Stimulated activated CD8-positive, alpha-beta memory T cell treated with anti-CD3 and anti-CD28 coated beads, Interleukin-4, amount 100 ng/mL, for 48 hours (primary cell): ENCODE measurements at regions not wholly inside any gene's neighbourhood (a gene's known extent, or its start where the extent isn't known, plus 50 kb on each side); places are given as distances from the start of the nearest gene placed in this dataset.

Experiments used
- DNase-seq: peaks from one replicate; pipeline ENCODE4 v3.0.0-alpha.2; 2020

DNA sequence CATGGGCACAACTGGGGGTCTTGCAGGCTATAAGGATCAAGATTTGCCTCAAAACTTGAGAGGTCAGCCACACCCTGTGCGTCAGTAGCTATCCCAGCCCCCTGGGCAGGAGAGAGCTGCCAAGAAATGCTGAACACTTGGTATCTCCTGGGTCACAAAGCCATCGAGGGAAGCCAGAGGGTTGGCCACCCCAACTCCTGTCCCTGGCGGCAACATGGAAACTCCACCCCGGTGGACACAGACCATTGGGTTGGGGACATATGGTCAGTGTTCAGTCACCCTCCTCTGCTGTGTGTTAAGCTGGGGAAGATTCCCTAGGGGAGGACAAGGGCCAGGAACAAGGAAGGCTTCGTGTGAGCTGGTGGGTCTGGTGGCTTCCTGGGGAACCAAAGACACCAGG lies 140.6 kb downstream of the C5orf15 start:
- no peak for DNase-seq

DNA sequence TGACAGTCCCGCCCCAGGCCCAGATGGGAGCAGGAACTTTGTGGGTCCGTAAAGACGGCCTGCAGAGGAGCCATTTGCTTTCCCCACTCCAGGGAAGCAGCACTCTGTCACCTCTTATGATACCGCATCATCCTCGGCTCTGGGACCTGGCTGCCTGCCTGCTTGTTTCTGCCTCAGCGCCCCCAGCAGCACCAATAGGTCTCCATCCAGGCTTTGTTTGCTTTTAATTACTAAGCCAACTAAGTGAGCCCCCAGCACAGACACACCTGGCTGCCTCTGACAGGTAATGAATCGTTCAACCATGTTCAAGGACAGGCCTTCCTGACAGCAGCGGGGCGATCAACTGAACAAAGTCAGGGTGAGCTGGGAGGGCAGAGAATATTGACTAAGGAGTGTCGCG lies 141.4 kb downstream of the C5orf15 start:
- no peak for DNase-seq

DNA sequence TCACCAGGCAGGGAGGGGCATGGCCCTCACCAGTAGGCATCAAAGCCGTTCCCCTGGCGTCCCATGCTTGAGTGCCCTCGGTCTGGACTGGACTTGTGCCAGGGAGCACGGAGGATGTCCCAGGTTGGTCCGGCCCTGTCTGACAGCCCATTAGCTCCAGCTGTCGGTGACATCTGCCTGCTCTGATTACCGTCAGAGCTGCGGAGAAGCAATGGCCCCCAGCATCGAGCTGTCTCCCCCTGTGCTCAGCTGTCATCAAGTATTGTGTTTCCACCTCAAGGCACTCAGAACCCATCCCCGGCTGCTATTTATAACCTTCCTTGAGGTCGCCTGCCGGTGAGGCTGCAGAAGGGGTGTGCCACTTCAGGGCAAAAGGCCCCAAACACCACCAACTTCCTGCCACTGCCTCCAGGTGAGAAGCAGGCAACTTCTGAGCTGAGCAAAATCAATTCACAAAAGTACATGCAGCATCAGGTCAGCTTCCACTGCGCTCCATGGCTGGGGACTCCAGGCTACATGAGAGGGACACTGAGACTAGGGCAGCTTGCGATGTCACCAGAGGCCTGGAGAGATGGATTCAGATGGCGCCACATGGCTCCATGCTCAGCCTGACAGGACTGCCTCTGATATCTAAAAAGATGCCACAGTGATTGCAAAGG lies 142.7 kb downstream of the C5orf15 start:
- DNase-seq, result no peak

DNA sequence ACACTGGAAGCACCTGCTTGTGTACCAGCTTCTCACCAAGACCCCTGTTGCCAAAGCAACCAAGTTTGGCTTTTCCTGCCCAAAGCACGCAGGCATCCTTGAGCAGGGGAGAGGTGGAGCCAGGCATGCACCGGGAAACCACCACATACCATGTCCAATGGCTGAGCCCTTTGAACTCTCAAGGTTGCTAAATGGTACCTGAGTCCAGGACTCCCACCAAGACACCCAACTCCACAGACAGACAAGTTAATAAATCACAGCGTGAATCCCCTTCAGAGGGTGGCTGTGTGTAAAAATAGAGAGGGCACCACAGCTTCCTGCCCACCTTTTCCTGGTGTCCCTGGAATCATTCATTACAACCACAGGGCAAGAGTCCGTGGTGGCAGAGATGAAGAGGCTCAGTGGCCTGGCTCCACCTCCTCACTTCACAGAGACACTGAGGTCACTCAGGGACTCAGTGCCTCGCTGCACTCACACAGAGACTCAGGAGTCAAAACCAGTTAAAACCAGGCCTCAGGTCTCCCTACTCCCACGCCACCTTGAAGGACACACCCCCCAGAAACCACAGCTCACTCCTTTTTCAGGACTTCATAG lies 143.7 kb downstream of the C5orf15 start:
- DNase-seq, result peak; percentile 46

DNA sequence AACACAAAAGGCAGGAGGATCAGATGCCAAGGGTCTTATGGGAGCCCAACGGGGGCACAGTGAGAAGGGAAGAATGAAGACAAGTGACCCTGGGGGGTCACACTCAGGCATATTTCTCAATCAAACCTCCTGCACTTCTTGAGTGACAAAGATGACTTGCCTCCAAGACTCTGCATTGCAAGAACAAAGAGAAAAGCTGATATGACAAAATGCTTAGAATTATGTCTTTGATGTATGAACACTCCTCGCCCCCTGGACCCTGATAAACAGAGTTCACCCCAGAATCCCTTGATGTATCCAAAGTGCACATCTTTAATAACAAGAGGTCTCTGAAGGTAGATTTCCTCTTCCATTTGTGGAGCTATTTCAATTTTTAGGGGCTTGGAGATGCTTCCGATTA lies 146.5 kb downstream of the C5orf15 start:
- no peak for DNase-seq

DNA sequence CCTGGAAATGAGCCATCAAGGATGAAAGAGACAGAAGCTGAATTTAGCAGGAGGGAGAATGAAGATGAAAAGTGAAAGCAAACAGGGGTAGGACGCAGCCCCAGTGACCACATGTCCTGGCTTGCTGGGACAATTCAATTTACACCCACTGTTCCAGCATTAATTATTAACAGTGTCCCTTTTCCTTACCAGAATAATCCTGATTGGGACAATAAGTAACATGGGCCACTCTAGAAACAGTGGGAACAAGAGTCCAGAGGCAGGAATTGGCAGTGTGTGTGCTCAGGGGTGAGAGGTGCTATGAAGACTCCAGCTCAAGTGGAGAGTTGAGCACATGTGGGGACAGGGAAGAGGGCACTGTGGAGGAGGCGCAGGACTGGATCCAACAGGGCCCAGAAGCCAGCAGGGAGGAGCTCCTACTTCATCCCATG lies 147.1 kb downstream of the C5orf15 start:
- DNase-seq, result no peak

DNA sequence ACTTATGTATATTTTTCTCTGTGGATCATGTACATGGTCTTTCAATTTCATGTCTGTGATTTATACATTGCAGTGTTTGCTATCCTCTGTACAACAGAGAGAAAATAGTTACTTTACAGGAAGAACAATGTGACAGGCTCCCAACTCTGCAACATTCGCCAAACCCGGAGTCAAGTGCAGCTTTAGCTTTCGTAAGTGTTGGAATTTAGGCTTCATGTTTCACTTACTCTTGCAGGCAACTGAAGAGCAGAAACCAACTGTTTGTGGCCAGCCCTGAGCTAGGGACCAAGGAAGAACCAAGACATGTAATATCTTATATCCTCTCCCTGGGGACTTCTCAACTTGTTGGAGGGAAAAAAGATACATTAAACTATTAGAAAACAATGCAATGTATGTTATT lies 147.9 kb downstream of the C5orf15 start:
- no peak for DNase-seq

DNA sequence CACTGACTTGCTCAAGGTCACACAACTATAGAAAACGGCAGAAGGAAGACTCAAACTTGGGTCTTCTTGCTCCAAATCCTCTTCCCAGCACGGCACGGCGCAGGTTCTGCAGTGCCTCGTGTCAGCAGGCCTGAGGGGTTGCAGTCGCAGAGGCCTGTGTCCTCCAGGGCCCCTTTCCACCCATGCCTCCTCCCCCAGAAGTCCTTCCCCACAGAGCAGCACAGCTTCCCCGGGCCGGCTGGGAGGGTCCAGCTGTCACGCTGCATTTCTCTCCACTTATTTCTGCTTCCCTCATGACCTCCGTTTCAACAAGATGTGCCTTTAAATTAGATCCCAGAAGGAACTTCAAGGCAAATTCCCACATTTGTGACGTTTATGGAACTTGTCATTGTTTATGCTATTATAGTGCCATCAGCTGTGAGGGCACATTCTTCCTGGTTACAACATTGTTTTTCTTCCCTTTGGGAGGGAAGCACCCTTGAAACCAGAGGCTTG lies 148.4 kb downstream of the C5orf15 start:
- DNase-seq, result no peak

DNA sequence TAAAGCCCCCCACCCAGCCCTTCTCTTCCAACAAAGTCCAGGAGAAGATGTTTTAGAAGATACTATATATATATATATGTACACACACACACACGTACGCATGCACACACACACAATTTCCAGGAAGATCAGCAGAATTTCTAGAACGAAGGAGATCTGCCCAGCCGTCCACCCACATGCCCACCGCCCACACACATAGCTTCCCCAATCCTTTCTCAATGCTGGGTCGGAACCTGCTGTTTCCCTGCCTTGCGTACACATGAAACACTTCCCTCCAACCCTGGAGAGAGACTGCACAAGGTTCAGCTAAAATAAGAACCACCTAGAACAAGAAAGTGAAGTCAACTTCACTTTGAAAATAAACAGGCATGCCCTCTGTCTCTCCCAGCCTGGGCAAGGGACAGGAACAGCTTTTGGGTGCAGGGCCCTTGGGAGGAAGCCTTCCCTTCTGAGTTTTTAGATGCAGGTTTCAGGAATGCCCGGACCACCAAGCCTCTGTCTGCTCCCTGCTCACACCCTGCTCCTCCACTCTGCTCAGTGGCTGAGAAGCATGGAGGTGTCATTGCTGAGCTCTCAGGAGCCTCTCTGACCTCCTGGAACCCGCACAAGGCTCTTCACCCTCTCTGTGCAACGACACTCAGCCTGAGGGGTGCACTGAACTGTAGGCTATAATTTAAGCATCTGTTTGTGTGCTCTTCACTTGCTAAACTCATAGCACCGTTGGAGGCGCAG lies 149.4 kb downstream of the C5orf15 start:
- no peak for DNase-seq

DNA sequence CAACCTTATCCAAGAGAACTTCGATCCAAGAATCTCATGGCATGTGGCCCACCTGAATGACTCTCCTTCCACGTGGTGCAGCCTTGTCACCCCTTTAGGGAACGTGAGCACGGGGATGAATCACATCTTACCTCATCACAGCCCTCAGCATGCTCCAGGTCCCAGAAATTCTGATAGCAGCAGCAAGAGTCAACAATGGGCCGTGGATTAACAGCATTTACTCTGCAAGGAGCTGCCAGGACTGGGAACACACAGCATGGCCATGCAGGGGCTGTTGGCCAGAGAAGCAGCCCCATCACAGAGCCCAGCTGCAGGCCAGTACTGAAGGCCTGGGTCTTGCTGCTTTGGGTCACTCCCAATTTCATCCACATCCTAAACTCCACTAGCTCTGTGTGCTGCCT lies 150.4 kb downstream of the C5orf15 start:
- DNase-seq, result no peak

DNA sequence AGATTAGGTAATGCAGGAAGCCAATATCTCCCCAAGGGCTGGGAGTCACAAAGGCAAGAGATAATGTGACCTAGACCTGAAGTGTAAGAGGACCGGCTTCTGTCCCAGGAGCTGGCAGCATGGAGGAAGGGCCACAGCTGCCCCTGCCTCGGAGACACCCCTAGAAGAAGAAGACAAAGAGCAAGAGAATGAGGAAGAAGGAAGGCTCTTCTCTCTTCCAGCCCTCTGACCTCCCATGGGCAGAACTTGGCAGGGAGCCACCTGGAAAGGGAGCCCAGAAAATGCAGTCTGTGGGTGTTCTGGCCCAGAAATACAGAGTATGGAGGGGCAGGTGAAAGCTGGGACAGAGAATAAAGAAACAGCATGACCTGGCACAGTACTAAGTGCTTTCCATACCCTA lies 151.0 kb downstream of the C5orf15 start:
- no peak for DNase-seq

DNA sequence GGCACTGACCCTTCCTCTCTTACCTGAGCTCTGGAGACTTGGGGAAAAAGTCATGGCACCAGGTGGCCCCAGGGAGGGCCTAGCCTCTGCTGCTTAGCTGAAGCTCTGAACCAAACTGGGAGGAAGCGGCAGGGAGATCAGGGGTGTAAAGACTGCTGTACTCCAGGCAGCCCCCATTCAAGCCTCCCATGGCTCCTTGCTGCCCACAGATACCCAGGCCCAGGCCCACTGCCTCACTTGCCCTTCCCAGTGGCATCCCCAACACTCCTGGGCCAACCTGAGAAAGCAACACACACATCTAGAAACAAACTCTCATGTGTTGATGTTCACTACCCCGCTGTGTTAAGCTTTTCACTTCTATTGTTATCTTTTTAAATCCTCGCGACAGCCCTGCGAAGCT lies 151.6 kb downstream of the C5orf15 start:
- no peak for DNase-seq

DNA sequence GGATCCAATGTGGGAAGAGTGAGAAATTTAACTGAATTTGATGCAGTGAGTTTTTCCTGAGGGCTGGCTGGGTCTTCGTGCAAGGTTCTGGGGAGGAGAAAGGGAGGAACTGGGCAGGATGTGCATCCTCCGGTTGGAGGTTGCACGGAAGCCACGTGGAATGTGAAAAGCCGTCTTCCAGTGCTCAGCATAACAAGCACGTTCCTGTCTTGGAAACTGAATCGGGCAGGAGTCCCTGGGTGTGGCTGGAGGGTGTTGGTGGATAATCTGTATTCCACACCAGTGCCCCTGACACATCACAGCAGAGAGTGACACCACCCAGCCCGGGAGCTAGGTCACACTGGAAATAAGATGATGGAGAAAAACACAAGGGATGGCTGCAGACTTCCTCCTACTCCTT lies 154.3 kb downstream of the C5orf15 start:
- no peak for DNase-seq

DNA sequence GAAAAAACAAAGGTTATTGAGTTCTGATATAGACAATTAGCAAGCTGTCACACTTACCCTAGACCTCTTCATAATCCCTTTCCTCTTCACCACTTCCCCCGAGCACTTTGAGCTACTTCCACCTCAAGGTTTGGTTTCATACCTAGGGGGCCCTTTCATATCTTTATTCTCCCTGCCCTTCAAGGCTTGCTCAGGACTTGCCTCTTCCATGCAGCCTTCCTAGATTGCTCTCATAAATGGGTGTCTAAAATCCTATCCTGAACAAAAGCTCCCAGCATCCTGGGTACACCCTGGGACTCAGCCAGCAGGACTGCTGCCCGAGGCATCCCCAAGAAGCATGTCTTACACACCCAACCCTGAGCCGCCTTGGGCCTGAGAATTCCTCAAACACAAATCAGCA lies 157.3 kb downstream of the C5orf15 start:
- no peak for DNase-seq

DNA sequence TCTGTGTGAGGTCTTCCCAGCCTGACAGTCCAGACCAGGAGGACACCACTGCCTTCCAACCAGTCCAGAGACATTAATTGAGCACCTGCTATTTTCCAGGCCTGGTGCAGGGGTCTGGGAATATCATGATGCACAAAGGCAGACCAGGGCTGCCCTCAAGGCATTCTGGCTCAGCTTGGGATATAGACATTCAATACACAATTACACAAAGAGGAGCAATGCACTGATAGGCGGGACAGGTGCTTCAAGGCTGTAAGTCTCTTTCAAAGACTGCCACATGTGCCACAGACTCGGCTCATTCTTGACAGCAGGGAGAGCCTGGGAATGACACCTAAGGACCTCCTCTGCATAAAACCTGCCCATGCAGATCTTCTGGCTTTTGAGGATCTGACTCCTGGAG lies 158.6 kb downstream of the C5orf15 start:
- no peak for DNase-seq

DNA sequence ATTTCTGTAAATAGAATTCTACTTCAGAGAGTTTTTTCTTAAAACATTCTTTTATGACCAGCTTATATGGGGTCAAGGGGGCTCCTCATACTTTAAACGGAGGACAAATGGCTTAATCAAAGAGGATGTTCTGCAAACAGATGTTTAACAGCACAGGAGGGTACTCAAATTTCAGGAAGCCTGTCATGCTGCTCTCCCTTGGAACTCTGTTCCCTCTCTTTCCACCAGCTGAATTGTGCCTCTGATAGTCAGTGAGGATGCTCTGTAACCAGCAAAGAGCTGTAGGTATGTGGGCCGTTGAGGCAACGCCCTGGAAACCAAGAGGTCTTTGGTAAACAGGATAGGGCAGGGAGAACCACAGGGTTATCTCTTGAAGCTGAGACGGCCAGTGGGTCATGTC lies 161.1 kb downstream of the C5orf15 start:
- DNase-seq, result no peak

DNA sequence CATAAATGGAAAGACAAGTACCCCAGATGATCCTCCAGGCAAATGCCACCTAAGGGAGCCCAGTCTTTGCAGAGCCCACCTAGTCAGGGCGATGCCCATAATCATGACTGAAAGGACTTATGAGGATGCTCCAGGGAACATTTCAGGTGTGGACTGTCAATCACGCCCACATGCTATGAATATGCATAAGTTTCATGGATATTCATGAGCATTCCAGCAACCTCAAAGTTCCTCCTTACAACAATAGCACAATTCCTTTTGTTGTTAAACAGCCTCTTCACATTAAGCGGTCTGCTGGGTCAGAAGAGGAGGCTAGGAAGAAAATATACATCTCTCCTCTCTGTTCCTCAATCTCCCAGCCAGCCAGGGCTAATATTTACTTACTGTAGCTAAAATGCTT lies 161.6 kb downstream of the C5orf15 start:
- DNase-seq, result no peak

DNA sequence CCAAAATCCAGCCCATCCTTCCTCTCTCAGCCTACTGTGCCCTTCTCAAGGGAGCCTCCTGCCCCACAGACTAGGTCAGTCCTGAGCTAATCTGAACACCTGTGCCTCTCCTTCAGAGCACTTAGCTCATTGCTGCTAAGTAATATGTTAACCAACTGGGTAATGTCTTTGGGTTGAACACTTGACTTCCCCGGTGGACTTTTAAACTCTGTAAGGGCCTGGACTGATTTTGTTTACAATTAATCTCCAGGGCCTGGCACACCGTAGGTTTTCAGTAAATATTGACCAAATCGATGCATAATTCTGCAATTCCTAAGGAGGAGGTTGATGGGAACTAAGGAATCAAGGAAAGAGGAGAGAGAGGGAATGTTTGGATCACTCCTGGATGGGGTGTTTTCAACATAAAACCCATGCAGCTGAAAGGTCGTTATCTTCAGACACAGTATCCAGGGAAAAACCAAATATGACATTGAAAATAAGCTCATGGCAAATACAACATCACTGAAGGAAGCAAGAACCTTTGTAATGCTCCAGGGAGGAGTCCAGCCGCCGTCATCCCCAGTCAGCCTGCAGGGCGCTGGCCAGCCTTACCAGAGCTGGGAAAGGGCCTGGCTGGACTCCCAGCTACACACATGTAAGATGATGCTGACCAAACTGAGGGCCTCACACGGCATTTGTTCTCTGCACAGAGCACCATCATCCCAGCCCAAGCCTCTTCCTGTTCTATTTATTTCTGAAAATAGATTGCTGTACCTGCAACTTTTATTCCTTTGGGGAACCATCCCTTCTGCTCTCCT lies 166.3 kb downstream of the C5orf15 start:
- no peak for DNase-seq

DNA sequence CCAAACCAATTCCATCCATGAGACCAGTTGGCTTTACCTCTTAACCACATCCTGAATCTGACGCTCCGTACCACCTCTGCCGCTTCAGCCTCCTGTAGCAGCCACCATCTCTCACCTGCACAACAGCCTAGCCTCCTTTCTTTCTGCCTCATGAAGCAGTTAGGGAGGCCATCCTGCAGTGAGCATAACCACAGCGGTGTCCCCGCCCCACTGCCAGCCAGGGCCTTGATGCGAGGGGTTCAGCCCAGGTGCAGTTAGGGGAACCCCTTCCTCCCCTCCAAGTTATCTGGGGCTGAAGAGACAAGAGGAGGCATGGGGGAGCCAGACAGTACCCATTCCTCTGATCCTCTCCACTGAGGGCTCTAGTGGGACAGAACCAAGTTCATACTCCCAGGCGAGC lies 167.0 kb downstream of the C5orf15 start:
- DNase-seq, result no peak

DNA sequence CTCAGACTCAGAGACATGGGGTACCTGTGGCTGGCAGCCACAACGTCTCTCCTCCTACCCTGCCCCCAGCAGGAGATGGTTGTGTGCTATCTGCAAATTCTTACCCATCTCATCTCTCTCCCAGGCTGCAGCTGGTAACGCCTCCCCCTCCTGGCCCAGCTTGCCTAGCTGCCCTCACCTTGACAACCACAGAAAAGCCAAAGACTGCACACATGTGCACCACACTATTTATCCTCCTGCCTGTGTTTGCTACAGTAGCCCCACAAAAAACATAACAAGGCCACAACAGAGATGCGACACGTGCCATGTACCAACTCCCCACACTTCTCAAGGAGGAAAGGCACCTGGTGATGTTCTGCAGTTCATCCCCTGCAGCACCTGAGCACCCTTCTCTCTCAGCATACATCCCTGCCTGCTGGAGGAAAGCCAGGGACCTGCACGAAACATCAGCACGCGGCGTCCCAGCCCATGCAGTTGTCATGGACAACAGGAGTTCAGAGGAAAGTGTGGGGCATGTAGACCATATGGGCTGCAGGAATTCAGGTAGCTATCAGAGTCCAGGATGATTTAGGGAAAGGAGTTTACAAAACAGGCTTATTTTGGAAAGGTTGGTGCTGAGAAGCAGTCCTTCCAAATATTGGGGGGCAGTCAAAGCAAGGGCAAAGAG lies 168.7 kb downstream of the C5orf15 start:
- no peak for DNase-seq

DNA sequence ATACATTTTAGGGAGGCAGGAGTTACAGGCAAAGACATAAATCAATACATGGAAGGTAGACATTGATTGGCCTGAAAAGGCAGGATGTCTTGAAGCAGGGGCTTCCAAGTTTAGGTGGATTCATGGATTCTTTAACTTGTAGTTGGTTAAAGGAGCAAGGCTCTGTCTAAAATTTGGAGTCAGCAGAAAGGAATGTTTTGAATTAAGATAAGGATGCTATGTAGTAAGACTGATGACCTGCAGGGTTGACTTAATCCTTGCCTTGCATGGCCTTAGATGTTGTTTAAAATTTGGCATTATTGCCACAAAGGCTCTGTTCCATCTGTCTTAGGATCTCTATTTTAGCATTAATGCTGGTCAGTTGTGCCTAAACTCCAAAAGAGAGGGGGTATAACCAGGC lies 171.3 kb downstream of the C5orf15 start:
- no peak for DNase-seq

DNA sequence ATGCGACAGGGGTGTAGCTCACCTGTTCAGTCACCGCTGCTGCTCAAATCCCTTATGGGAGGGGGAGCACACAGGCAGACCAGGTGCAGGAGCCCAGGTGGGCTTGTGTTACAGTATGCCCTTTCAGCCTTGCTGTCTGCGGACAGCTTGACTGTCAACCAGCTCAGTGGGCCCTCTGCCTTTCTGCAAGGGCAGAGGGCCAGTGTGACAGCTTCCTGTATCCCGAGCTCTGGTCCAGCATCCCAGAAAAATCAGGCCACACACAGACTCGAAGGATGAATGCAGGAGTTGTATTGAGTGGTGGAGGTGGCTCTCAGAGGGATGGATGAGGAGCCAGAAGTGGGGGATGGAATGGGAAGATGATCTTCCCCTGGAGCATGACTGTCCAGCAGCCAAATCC lies 172.2 kb downstream of the C5orf15 start:
- DNase-seq, result no peak
